ENCODE measurements at regions not wholly inside any gene's neighbourhood (a gene's known extent, or its start where the extent isn't known, plus 50 kb on each side); places are given as distances from the start of the nearest gene placed in this dataset.
"Not testable (repeated sequence)": the region's sequence is repeated elsewhere in the genome, so short reads cannot be mapped to it uniquely, and the experiment has no call there.

- no peak for DNase-seq (ENCODE audit: extremely low read depth, low read depth)
Observed at GRCh38 chr15:59801649-59802048, 112.5 kb upstream of the BNIP2 start.

GRCh38 chr15:59798605-59798917, 109.4 kb upstream of the BNIP2 start:
- no peak for DNase-seq (ENCODE audit: extremely low read depth, low read depth)
- TF ChIP-seq CTCF (IDR thresholded peaks at IDR 0.05; ENCODE audit: low read depth, low read length) = no peak

More at GRCh38 chr15:59801649-59802048, 112.5 kb upstream of the BNIP2 start:
- no peak for TF ChIP-seq CTCF (IDR thresholded peaks at IDR 0.05; ENCODE audit: low read depth, low read length)

- DNase-seq (ENCODE audit: extremely low read depth, low read depth) = no peak
Observed at GRCh38 chr15:59797756-59798604, 108.9 kb upstream of the BNIP2 start.

GRCh38 chr15:59794229-59794886, 105.2 kb upstream of the BNIP2 start:
- no peak for TF ChIP-seq CTCF (IDR thresholded peaks at IDR 0.05; ENCODE audit: low read depth, low read length)
- no peak for DNase-seq (ENCODE audit: extremely low read depth, low read depth)

More at GRCh38 chr15:59797756-59798604, 108.9 kb upstream of the BNIP2 start:
- TF ChIP-seq CTCF (IDR thresholded peaks at IDR 0.05; ENCODE audit: low read depth, low read length) = no peak

GRCh38 chr15:59792359-59792758, 103.2 kb upstream of the BNIP2 start:
- TF ChIP-seq CTCF (IDR thresholded peaks at IDR 0.05; ENCODE audit: low read depth, low read length) = no peak
- no peak for DNase-seq (ENCODE audit: extremely low read depth, low read depth)

GRCh38 chr15:59791755-59792154, 102.6 kb upstream of the BNIP2 start:
- DNase-seq (ENCODE audit: extremely low read depth, low read depth) = no peak
- no peak for TF ChIP-seq CTCF (IDR thresholded peaks at IDR 0.05; ENCODE audit: low read depth, low read length)

GRCh38 chr15:59791079-59791478, 102.0 kb upstream of the BNIP2 start:
- TF ChIP-seq CTCF (IDR thresholded peaks at IDR 0.05; ENCODE audit: low read depth, low read length) = no peak
- DNase-seq (ENCODE audit: extremely low read depth, low read depth) = no peak

GRCh38 chr15:59786466-59786865, 97.3 kb upstream of the BNIP2 start:
- DNase-seq (ENCODE audit: extremely low read depth, low read depth) = not testable (repeated sequence)

- DNase-seq (ENCODE audit: extremely low read depth, low read depth) = not testable (repeated sequence)
Observed at GRCh38 chr15:59785981-59786380, 96.9 kb upstream of the BNIP2 start.

GRCh38 chr15:59783774-59784520, 94.8 kb upstream of the BNIP2 start:
- DNase-seq (ENCODE audit: extremely low read depth, low read depth) = not testable (repeated sequence)

All from AG09319 (cell line).